Trophoblast cell (in vitro differentiated cells and primary cell): ENCODE measurements at regions not wholly inside any gene's neighbourhood (a gene's known extent, or its start where the extent isn't known, plus 50 kb on each side); places are given as distances from the start of the nearest gene placed in this dataset.

ENCODE experiments used
- DNase-seq, 2 donors: peaks; one replicate each; pipeline ENCODE4 v3.0.0-alpha.2; 2016
- H2AFZ ChIP-seq: 2 replicates; pipeline ENCODE4 v1.6.1; 2013; ENCODE audit warnings: low read length, moderate library complexity, mild to moderate bottlenecking; ENCODE audit not compliant: insufficient read depth, poor library complexity
- H2AK5ac ChIP-seq: 2 replicates; pipeline ENCODE4 v1.6.1; 2013; ENCODE audit warnings: mild to moderate bottlenecking, low read length
- H2BK120ac ChIP-seq: 2 replicates; pipeline ENCODE4 v1.6.1; 2013; ENCODE audit warnings: low read length, mild to moderate bottlenecking, moderate library complexity; ENCODE audit not compliant: insufficient read depth, poor library complexity
- H2BK12ac ChIP-seq: 2 replicates; pipeline ENCODE4 v1.6.1; 2013; ENCODE audit warnings: mild to moderate bottlenecking, low read length, moderate library complexity
- H2BK5ac ChIP-seq: 2 replicates; pipeline ENCODE4 v1.6.1; 2013; ENCODE audit warnings: low read length, low read depth, moderate library complexity, mild to moderate bottlenecking; ENCODE audit not compliant: poor library complexity
- H3K14ac ChIP-seq: 2 replicates; pipeline ENCODE4 v1.6.1; 2013; ENCODE audit warnings: mild to moderate bottlenecking, low read length
- H3K18ac ChIP-seq: 2 replicates; pipeline ENCODE4 v1.6.1; 2013; ENCODE audit warnings: mild to moderate bottlenecking, low read length
- H3K23ac ChIP-seq: 2 replicates; pipeline ENCODE4 v1.6.1; 2013; ENCODE audit warnings: low read length
- H3K27ac ChIP-seq: 2 replicates; pipeline ENCODE4 v1.5.1; 2013; ENCODE audit warnings: low read depth, mild to moderate bottlenecking, inconsistent platforms, low read length, moderate library complexity
- H3K27me3 ChIP-seq: 2 replicates; pipeline ENCODE4 v1.6.1; 2013; ENCODE audit warnings: inconsistent platforms, mild to moderate bottlenecking, low read length, moderate library complexity; ENCODE audit not compliant: insufficient read depth
- H3K36me3 ChIP-seq, 2 experiments: 1 replicate in 1 of 2; 2 replicates in 1 of 2; pipeline ENCODE4 v1.6.1; 2013; ENCODE audit warnings: low read length in 2 of 2, mild to moderate bottlenecking in 2 of 2, moderate library complexity in 1 of 2; ENCODE audit not compliant: insufficient read depth in 2 of 2, control insufficient read depth in 1 of 2
- H3K4ac ChIP-seq: 2 replicates; pipeline ENCODE4 v1.6.1; 2013; ENCODE audit warnings: low read depth, mild to moderate bottlenecking, low read length, moderate library complexity
- H3K4me1 ChIP-seq, 2 experiments: 1 replicate in 1 of 2; 2 replicates in 1 of 2; pipeline ENCODE4 v1.6.1; 2013; ENCODE audit warnings: low read length in 2 of 2, mild to moderate bottlenecking in 2 of 2, moderate library complexity in 1 of 2; ENCODE audit not compliant: insufficient read depth in 2 of 2, control insufficient read depth in 1 of 2
- H3K4me2 ChIP-seq: 2 replicates; pipeline ENCODE4 v1.6.1; 2013; ENCODE audit warnings: inconsistent platforms, mild to moderate bottlenecking, low read length, moderate library complexity
- H3K4me3 ChIP-seq: 2 replicates; pipeline ENCODE4 v1.5.1; 2013; ENCODE audit warnings: mild to moderate bottlenecking, low read depth, low read length, inconsistent platforms
- H3K79me1 ChIP-seq: one replicate; pipeline ENCODE4 v1.6.1; 2013; ENCODE audit warnings: low read length
- H3K79me2 ChIP-seq: 2 replicates; pipeline ENCODE4 v1.6.1; 2013; ENCODE audit warnings: low read length, mild to moderate bottlenecking; ENCODE audit not compliant: control insufficient read depth, insufficient read depth, poor library complexity
- H3K9ac ChIP-seq: 2 replicates; pipeline ENCODE4 v1.6.1; 2013; ENCODE audit warnings: mild to moderate bottlenecking, low read length
- H3K9me3 ChIP-seq: 2 replicates; pipeline ENCODE4 v1.6.1; 2013; ENCODE audit warnings: low read depth, mild to moderate bottlenecking, control low read depth, inconsistent platforms, low read length; ENCODE audit not compliant: insufficient read depth
- H4K12ac ChIP-seq: 2 replicates; pipeline ENCODE4 v1.6.1; 2013; ENCODE audit warnings: low read depth, mild to moderate bottlenecking, low read length, moderate library complexity
- H4K8ac ChIP-seq: 2 replicates; pipeline ENCODE4 v1.6.1; 2013; ENCODE audit warnings: low read depth, mild to moderate bottlenecking, low read length, moderate library complexity
- H4K91ac ChIP-seq: one replicate; pipeline ENCODE4 v1.6.1; 2013; ENCODE audit warnings: low read depth, mild to moderate bottlenecking, low read length, moderate library complexity
- WGBS: extraction: QIAGEN DNeasy Blood & Tissue Kit; methylation state at CpG from one replicate; pipeline ENCODE4 v1.1.7; 2013; ENCODE audit warnings: missing lambda C conversion rate; ENCODE audit not compliant: insufficient read length, insufficient coverage; ENCODE audit errors: extremely low coverage; 5-methylcytosine and 5-hydroxymethylcytosine counted together

GRCh38 chr6:82651845-82652335 is 288.3 kb downstream of the TPBG start:
- no peaks in the 10 kb centered on the region for H3K9me3 ChIP-seq
- no peaks in the 10 kb centered on the region for H3K36me3 ChIP-seq
- no peak overlapping the region for H4K91ac ChIP-seq
- no CpG with 5 or more reads among the region's 5 CpGs for WGBS
- H3K14ac ChIP-seq = no peak overlapping the region
- H3K4me1 ChIP-seq = no peaks in the 10 kb centered on the region
- H3K27me3 ChIP-seq = no peaks in the 10 kb centered on the region
- H3K18ac ChIP-seq = no peak overlapping the region
- H3K4me3 ChIP-seq = no peak overlapping the region
- H4K12ac ChIP-seq = no peak overlapping the region
- H2AK5ac ChIP-seq = no peak overlapping the region
- no peak overlapping the region for H2BK120ac ChIP-seq
- H3K9ac ChIP-seq = no peak overlapping the region
- no peak overlapping the region for H3K4me2 ChIP-seq
- no peak overlapping the region for H3K23ac ChIP-seq
- H2AFZ ChIP-seq = no peak overlapping the region
- H2BK12ac ChIP-seq = no peak overlapping the region
- no peak overlapping the region for H3K4ac ChIP-seq
- no peaks in the 10 kb centered on the region for H3K79me1 ChIP-seq
- H4K8ac ChIP-seq = no peak overlapping the region
- no peaks in the 10 kb centered on the region for H3K79me2 ChIP-seq
- no peak overlapping the region for H2BK5ac ChIP-seq
- no peak for DNase-seq
- no peak overlapping the region for H3K27ac ChIP-seq

GRCh38 chr6:82679232-82679631 is 315.6 kb downstream of the TPBG start:
- Histone ChIP-seq H3K23ac (no peak overlapping the region), H3K36me3 (no peaks in the 10 kb centered on the region), H3K4ac (no peak overlapping the region), H2AK5ac (no peak overlapping the region), H4K12ac (no peak overlapping the region), H3K9ac (no peak overlapping the region), H2BK12ac (no peak overlapping the region), H3K79me2 (no peaks in the 10 kb centered on the region), H3K9me3 (peaks cover 2% of the 10 kb centered on the region), H4K91ac (no peak overlapping the region), H3K27me3 (no peaks in the 10 kb centered on the region), H3K27ac (no peak overlapping the region), H3K4me2 (no peak overlapping the region), H3K14ac (no peak overlapping the region), H3K18ac (no peak overlapping the region), H2AFZ (no peak overlapping the region), H4K8ac (no peak overlapping the region), H3K4me1 (no peaks in the 10 kb centered on the region), H3K79me1 (no peaks in the 10 kb centered on the region), H2BK120ac (no peak overlapping the region), H2BK5ac (no peak overlapping the region), H3K4me3 (no peak overlapping the region)
- no peak for DNase-seq
- no CpG with 5 or more reads among the region's 2 CpGs for WGBS

- Histone ChIP-seq H3K36me3 (no peaks in the 10 kb centered on the region), H3K18ac (no peak overlapping the region), H2BK5ac (no peak overlapping the region), H4K12ac (no peak overlapping the region), H3K4me3 (no peak overlapping the region), H3K14ac (no peak overlapping the region), H3K9ac (no peak overlapping the region), H3K79me1 (no peaks in the 10 kb centered on the region), H3K27me3 (no peaks in the 10 kb centered on the region), H4K8ac (no peak overlapping the region), H4K91ac (no peak overlapping the region), H2BK12ac (no peak overlapping the region), H3K27ac (no peak overlapping the region), H3K79me2 (no peaks in the 10 kb centered on the region), H3K23ac (no peak overlapping the region), H2BK120ac (no peak overlapping the region), H2AFZ (no peak overlapping the region), H3K9me3 (peaks cover 2% of the 10 kb centered on the region), H3K4me1 (no peaks in the 10 kb centered on the region), H2AK5ac (no peak overlapping the region), H3K4me2 (no peak overlapping the region), H3K4ac (no peak overlapping the region)
- DNase-seq = no peak
- no CpG with 5 or more reads among the region's 3 CpGs for WGBS
Observed at GRCh38 chr6:82680192-82680591, 316.6 kb downstream of the TPBG start.

GRCh38 chr6:82681119-82681714 is 317.6 kb downstream of the TPBG start:
- Histone ChIP-seq H2BK5ac (no peak overlapping the region), H3K4me1 (no peaks in the 10 kb centered on the region), H2BK120ac (no peak overlapping the region), H3K18ac (no peak overlapping the region), H3K79me1 (no peaks in the 10 kb centered on the region), H3K9ac (no peak overlapping the region), H3K79me2 (no peaks in the 10 kb centered on the region), H3K4me2 (no peak overlapping the region), H3K36me3 (no peaks in the 10 kb centered on the region), H4K91ac (no peak overlapping the region), H3K27ac (no peak overlapping the region), H3K27me3 (no peaks in the 10 kb centered on the region), H4K8ac (no peak overlapping the region), H2AK5ac (no peak overlapping the region), H3K4me3 (no peak overlapping the region), H2BK12ac (no peak overlapping the region), H2AFZ (no peak overlapping the region), H4K12ac (no peak overlapping the region), H3K14ac (no peak overlapping the region), H3K9me3 (peaks cover 2% of the 10 kb centered on the region), H3K23ac (no peak overlapping the region), H3K4ac (no peak overlapping the region)
- WGBS = no CpG with 5 or more reads among the region's 3 CpGs
- no peak for DNase-seq
